ENCODE measurements at regions not wholly inside any gene's neighbourhood (a gene's known extent, or its start where the extent isn't known, plus 50 kb on each side); places are given as distances from the start of the nearest gene placed in this dataset.
"Not testable (repeated sequence)": the region's sequence is repeated elsewhere in the genome, so short reads cannot be mapped to it uniquely, and the experiment has no call there.

DNA sequence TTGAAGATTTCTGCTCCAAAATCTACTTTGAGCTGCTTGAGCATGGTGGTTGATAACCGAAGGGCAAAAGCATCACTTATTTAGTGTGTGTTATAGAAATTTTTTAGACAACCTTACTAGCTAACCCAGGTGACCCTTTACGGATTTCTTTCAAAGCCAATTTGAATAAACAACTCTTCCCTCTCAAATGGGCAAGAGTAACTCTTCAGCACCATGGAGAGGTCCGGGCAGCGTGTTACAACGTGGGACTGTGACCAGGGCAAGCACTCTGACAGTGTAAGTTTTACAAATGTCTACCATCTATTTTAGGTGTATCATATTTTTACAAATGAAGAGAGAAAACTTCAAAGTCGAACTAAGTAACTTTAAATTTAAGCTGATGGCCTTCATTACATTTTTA lies 471.8 kb downstream of the MFSD1 start:
- no peaks in the 10 kb centered on the region for H3K9me3 ChIP-seq
- peak; percentile 36 for DNase-seq
- H3K4me3 ChIP-seq, result no peak overlapping the region
- no peaks in the 10 kb centered on the region for H3K36me3 ChIP-seq
- peaks cover 8% of the 10 kb centered on the region for H3K27me3 ChIP-seq

DNA sequence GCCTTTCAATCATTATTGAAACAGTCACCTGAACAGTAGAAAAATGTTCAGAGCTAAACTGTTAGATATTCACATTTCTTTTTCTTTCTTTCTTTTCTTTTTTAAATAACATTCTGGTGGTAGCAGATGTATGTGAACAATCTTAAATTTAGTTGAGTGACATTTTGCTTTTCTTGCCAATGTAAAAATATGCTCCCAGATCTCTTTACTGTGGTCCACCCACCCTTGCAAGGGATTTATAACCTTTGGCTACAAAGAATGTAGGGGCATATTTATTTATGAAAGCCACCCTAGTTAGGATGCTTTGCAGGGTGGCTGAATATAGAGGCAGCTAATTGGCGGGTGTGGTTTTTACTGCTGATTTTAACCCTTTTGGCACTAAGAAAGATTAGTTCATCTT lies 473.9 kb downstream of the MFSD1 start:
- Histone ChIP-seq H3K36me3 (no peaks in the 10 kb centered on the region), H3K4me3 (no peak overlapping the region), H3K9me3 (no peaks in the 10 kb centered on the region), H3K27me3 (peaks cover 8% of the 10 kb centered on the region)
- DNase-seq, result no peak

- no peaks in the 10 kb centered on the region for H3K36me3 ChIP-seq
- DNase-seq, result no peak
- H3K27me3 ChIP-seq, result peaks cover 8% of the 10 kb centered on the region
- H3K4me3 ChIP-seq, result no peak overlapping the region
- no peaks in the 10 kb centered on the region for H3K9me3 ChIP-seq
Measured at GRCh38 chr3:159277814-159278213, 476.0 kb downstream of the MFSD1 start.

DNA sequence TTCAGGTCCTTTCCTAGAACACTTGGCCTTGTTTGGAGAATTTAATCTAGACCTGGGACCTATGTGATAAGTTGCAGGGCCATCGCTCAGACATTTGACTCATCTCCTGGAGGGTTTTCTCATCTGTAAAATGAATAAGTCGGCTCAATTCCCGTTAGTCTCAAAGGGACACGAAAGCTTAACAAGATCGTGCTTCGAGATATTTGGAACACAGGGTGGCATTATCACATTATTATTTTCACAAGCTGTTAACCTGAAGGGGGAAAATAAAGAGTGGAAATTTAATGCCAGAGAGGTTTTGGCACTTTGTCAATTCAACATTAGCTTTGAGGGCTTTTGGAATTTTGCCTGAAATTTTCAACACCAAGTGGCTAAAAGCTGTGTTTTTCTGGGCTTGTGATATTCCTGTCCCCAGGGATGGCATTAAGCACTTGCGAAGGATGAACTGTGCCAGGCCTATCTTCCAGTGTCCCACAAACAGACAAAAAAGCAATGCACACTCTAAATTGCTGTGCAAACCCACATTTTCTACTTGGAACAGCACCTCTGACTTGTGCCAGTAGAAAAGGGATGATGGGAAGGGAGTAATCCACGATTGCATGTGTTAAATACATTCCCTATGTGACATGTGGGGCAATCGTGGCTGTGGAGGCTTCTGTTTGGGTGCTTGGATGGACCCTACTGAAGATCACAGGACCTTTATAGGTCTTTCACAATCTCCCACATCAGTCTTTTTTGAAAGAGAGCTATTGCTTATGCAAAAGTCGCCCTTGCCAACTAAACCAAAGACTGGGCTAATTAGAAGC lies 478.7 kb downstream of the MFSD1 start:
- no peak overlapping the region for H3K4me3 ChIP-seq

DNA sequence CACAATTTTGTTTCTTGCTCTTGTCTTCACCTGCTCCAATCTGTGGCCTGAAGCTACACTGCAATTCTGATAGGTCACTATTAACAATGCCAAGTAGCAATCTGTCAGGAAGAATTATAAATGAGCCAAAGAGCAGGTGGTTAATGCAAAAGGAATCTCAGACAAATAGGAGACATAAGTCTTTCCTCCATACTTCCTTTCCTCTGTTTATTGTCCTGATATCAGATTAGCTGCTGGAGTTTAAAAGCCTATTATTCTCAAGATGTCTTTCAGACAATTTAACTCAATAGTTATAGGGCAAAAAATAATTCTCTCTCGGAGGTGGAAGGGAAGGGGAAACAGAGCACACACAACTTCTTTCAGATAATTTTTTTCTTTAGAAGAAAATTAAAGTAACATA lies 491.6 kb downstream of the MFSD1 start:
- Histone ChIP-seq H3K27me3 (peaks cover 4% of the 10 kb centered on the region; the same call in 1 of the 2 replicates), H3K9me3 (no peaks in the 10 kb centered on the region), H3K4me3 (no peak overlapping the region), H3K36me3 (no peaks in the 10 kb centered on the region)
- no peak for DNase-seq

More for the DNA sequence above, 478.7 kb downstream of the MFSD1 start:
- H3K36me3 ChIP-seq, result no peaks in the 10 kb centered on the region
- DNase-seq, result no peak
- peaks cover 6% of the 10 kb centered on the region; the same call in 1 of the 2 replicates for H3K27me3 ChIP-seq
- no peaks in the 10 kb centered on the region for H3K9me3 ChIP-seq

- no peak for DNase-seq
- H3K4me3 ChIP-seq, result no peak overlapping the region
- no peaks in the 10 kb centered on the region for H3K27me3 ChIP-seq
- H3K36me3 ChIP-seq, result no peaks in the 10 kb centered on the region
- no peaks in the 10 kb centered on the region for H3K9me3 ChIP-seq
Measured at GRCh38 chr3:159301961-159302360, 500.1 kb downstream of the MFSD1 start.

DNA sequence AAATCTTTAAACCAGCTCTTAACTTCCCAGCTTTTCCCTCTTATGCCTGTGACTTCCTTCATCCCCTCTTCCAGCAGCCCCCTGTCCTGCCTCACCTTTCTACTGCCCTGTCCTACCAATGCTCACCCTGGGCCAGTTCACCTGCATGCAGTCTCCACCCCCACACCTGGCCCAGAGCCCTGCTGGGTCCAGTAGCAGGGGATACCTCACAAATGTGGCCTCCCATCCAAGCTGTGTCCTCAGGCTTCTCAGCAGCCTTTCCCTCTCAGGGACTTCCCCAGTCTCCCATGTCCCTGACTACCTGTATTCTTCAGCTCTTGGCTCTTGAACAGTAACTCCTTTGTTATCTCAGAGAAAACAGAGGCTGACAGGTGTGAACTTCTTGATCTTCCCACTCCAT lies 503.2 kb downstream of the MFSD1 start:
- DNase-seq, result no peak
- Histone ChIP-seq H3K9me3 (no peaks in the 10 kb centered on the region), H3K36me3 (no peaks in the 10 kb centered on the region), H3K27me3 (peaks cover under 1% of the 10 kb centered on the region; the same call in 1 of the 2 replicates), H3K4me3 (no peak overlapping the region)

GRCh38 chr3:159316706-159317105 lies 514.9 kb downstream of the MFSD1 start:
- not testable (repeated sequence) for DNase-seq, H3K9me3 ChIP-seq, H3K36me3 ChIP-seq, H3K27me3 ChIP-seq, H3K4me3 ChIP-seq

- no peak for DNase-seq
- H3K36me3 ChIP-seq, result no peaks in the 10 kb centered on the region
- no peaks in the 10 kb centered on the region for H3K27me3 ChIP-seq
- H3K9me3 ChIP-seq, result no peaks in the 10 kb centered on the region
- no peak overlapping the region for H3K4me3 ChIP-seq
Measured at GRCh38 chr3:159319156-159319555, 517.3 kb downstream of the MFSD1 start.

GRCh38 chr3:159322322-159322939 lies 520.6 kb downstream of the MFSD1 start:
- Histone ChIP-seq H3K9me3 (no peaks in the 10 kb centered on the region), H3K4me3 (no peak overlapping the region), H3K27me3 (no peaks in the 10 kb centered on the region), H3K36me3 (no peaks in the 10 kb centered on the region)
- DNase-seq, result peak; percentile 35

GRCh38 chr3:159323848-159324247 lies 522.0 kb downstream of the MFSD1 start:
- Histone ChIP-seq H3K4me3 (no peak overlapping the region), H3K36me3 (no peaks in the 10 kb centered on the region), H3K27me3 (no peaks in the 10 kb centered on the region), H3K9me3 (no peaks in the 10 kb centered on the region)
- no peak for DNase-seq

GRCh38 chr3:159326998-159327397 lies 525.1 kb downstream of the MFSD1 start:
- Histone ChIP-seq H3K27me3 (no peaks in the 10 kb centered on the region), H3K36me3 (no peaks in the 10 kb centered on the region), H3K4me3 (no peak overlapping the region), H3K9me3 (no peaks in the 10 kb centered on the region)
- DNase-seq, result no peak

- DNase-seq, result no peak
- no peaks in the 10 kb centered on the region for H3K9me3 ChIP-seq
- no peaks in the 10 kb centered on the region for H3K27me3 ChIP-seq
- no peaks in the 10 kb centered on the region for H3K36me3 ChIP-seq
- H3K4me3 ChIP-seq, result no peak overlapping the region
Measured at GRCh38 chr3:159332535-159333099, 530.8 kb downstream of the MFSD1 start.

DNA sequence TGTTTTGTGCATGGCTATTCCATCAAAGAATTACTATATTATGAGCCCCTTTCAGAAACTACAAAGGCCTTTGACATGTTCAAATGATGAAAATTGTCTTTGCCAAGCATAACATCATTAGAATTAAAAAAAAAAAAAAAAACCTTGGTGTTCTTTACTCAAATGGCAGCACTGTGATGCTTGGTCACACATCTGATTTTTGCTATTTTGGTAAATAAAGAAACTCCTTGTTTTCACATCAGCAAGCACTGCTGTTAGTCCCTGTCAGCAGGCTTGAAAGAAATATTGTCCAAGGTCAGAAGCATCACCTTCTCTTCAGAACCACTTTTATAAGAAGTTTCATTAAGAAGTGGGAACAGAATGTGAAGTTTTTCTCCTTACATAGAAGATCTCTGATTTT lies 537.3 kb downstream of the MFSD1 start:
- Histone ChIP-seq H3K36me3 (no peaks in the 10 kb centered on the region), H3K4me3 (no peak overlapping the region), H3K27me3 (no peaks in the 10 kb centered on the region), H3K9me3 (peaks cover 6% of the 10 kb centered on the region)
- no peak for DNase-seq

- H3K9me3 ChIP-seq, result peaks cover 6% of the 10 kb centered on the region
- H3K4me3 ChIP-seq, result no peak overlapping the region
- H3K36me3 ChIP-seq, result no peaks in the 10 kb centered on the region
- DNase-seq, result peak; percentile 5
- no peaks in the 10 kb centered on the region for H3K27me3 ChIP-seq
Measured at GRCh38 chr3:159340877-159341500, 539.1 kb downstream of the MFSD1 start.

DNA sequence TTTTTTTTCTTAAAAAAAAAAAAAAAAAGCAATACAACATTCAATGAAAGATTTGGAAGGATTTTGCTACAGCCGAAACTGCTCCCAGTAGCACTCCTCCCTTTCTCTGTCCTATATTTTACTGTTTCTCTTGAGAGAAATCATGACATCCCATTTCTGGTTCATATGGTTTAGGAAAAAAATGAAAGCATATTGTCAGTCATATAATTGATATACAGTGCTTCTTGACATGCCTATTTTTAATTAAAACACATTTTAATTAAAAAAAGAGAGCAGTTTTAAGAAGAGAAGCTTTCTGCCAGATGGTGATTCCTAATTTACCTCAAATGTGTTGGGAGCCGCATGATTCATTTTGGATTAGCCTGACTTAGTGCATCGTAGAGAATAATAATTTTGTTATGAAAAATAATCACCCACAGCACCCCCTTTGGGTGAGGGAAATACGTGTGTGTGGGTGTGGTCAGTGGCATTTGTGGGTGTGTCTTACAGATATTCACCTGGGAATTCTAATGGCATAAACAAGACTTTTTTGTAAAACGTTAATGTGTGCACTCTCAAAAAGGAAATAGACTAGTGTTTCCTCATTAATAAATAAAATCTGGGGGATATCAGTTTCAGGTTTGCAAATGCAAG lies 544.5 kb downstream of the MFSD1 start:
- no peak for DNase-seq
- no peaks in the 10 kb centered on the region for H3K36me3 ChIP-seq
- peaks cover 23% of the 10 kb centered on the region for H3K27me3 ChIP-seq
- no peaks in the 10 kb centered on the region for H3K9me3 ChIP-seq
- H3K4me3 ChIP-seq, result no peak overlapping the region

GRCh38 chr3:159348431-159348830 lies 546.6 kb downstream of the MFSD1 start:
- H3K4me3 ChIP-seq, result no peak overlapping the region
- DNase-seq, result no peak

More at GRCh38 chr3:159348431-159348830, 546.6 kb downstream of the MFSD1 start:
- Histone ChIP-seq H3K27me3 (peaks cover 24% of the 10 kb centered on the region), H3K36me3 (no peaks in the 10 kb centered on the region), H3K9me3 (no peaks in the 10 kb centered on the region)

Measured in MG63 (cell line).